ENCODE measurements at regions not wholly inside any gene's neighbourhood (a gene's known extent, or its start where the extent isn't known, plus 50 kb on each side); places are given as distances from the start of the nearest gene placed in this dataset.
A peak's percentile ranks its signal among the peaks of the same experiment; 100 is the strongest.

DNA sequence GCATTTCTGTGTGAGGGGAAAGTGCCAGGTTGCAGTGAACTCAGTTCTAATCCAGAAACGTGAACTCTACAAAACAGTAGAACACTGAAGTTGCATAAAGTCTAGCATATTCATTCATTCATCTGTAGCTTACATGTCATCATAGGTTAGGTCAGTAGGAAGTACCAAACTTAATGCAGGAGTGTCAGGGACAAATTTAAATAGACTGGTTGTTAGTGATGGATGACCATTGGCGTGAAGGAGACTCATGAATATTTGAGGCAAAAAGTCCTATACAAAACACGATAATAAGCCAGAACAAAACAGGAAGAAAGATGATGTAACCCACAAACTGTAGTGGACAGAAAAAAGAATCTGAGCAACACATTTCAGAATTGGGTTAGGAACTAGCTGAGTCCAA lies 592.8 kb upstream of the PCDH10 start:
- ATAC-seq: no peak
- no peak overlapping the region for H3K27ac ChIP-seq (ENCODE audit: low read depth, low read length)
- H4K20me1 ChIP-seq (ENCODE audit: insufficient read depth): no peaks in the 10 kb centered on the region
- H3K79me2 ChIP-seq (ENCODE audit: insufficient read depth, low read length): no peaks in the 10 kb centered on the region
- H3K36me3 ChIP-seq (ENCODE audit: control insufficient read depth in 1 of 2, insufficient read depth in 2 of 2, low read length in 2 of 2): no peaks in the 10 kb centered on the region
- H3K4me3 ChIP-seq (replicated peaks in 1 of 2; ENCODE audit: low read depth in 1 of 2, low read length in 2 of 2): no peak overlapping the region
- H3K9me3 ChIP-seq (ENCODE audit: control insufficient read depth in 1 of 2, insufficient read depth in 1 of 2, low read depth in 1 of 2, low read length in 2 of 2): no peaks in the 10 kb centered on the region
- no peaks in the 10 kb centered on the region for H3K4me1 ChIP-seq (ENCODE audit: control insufficient read depth in 1 of 2, insufficient read depth in 2 of 2, low read length in 2 of 2)
- BruUV-seq (replicated peaks): no TSS peak
- no peaks in the 10 kb centered on the region for H3K9me2 ChIP-seq (ENCODE audit: insufficient read depth)
- ChIA-PET RAD21 (ENCODE audit: low non-redundant PET in 1 of 2, low total read pairs in 2 of 2, uncharacterized antibody in 2 of 2, unreplicated experiment in 2 of 2) (no interaction called here), CTCF (no interaction called here), POLR2A (no interaction called here)
- no peak overlapping the region for H3K4me2 ChIP-seq (ENCODE audit: low read length)
- intact Hi-C loops (cut with micrococcal nuclease): no loop called here
- H2AFZ ChIP-seq (ENCODE audit: low read depth, low read length, poor library complexity, severe bottlenecking): no peak overlapping the region
- H3K9ac ChIP-seq (ENCODE audit: low read length): no peak overlapping the region
- TF ChIP-seq ELF1 (IDR thresholded peaks at IDR 0.05; ENCODE audit: borderline replicate concordance, low read depth): no peak
- H3K27me3 ChIP-seq (ENCODE audit: insufficient read depth, low read length): no peaks in the 10 kb centered on the region
- DNase-seq (ENCODE audit: low read depth, low spot score): no peak

- no peaks in the 10 kb centered on the region for H3K9me3 ChIP-seq (ENCODE audit: control insufficient read depth in 1 of 2, insufficient read depth in 1 of 2, low read depth in 1 of 2, low read length in 2 of 2)
- H3K27me3 ChIP-seq (ENCODE audit: insufficient read depth, low read length): no peaks in the 10 kb centered on the region
- H2AFZ ChIP-seq (ENCODE audit: low read depth, low read length, poor library complexity, severe bottlenecking): peak overlapping the region; percentile 42
- no peaks in the 10 kb centered on the region for H4K20me1 ChIP-seq (ENCODE audit: insufficient read depth)
- H3K4me1 ChIP-seq (ENCODE audit: control insufficient read depth in 1 of 2, insufficient read depth in 2 of 2, low read length in 2 of 2): no peaks in the 10 kb centered on the region
- TF ChIP-seq, protein P1, sequence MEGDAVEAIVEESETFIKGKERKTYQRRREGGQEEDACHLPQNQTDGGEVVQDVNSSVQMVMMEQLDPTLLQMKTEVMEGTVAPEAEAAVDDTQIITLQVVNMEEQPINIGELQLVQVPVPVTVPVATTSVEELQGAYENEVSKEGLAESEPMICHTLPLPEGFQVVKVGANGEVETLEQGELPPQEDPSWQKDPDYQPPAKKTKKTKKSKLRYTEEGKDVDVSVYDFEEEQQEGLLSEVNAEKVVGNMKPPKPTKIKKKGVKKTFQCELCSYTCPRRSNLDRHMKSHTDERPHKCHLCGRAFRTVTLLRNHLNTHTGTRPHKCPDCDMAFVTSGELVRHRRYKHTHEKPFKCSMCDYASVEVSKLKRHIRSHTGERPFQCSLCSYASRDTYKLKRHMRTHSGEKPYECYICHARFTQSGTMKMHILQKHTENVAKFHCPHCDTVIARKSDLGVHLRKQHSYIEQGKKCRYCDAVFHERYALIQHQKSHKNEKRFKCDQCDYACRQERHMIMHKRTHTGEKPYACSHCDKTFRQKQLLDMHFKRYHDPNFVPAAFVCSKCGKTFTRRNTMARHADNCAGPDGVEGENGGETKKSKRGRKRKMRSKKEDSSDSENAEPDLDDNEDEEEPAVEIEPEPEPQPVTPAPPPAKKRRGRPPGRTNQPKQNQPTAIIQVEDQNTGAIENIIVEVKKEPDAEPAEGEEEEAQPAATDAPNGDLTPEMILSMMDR (IDR thresholded peaks at IDR 0.05 in 2 of 3, conservative IDR thresholded peaks at IDR 0.05 in 1 of 3; ENCODE audit: borderline replicate concordance in 1 of 3, insufficient read depth in 1 of 3, low read depth in 2 of 3, low read length in 2 of 3): peak; percentile 12 to 65 (median 55); a peak in 5 of 6 replicates
- TF ChIP-seq RAD21 (IDR thresholded peaks at IDR 0.05; ENCODE audit: low read depth) (peak; percentile 24; the same call in 1 of the 2 replicates), SIN3A (IDR thresholded peaks at IDR 0.05; ENCODE audit: low read depth) (no peak)
- ATAC-seq: peak; percentile 84
- H3K9me2 ChIP-seq (ENCODE audit: insufficient read depth): no peaks in the 10 kb centered on the region
- H3K79me2 ChIP-seq (ENCODE audit: insufficient read depth, low read length): no peaks in the 10 kb centered on the region
- H3K9ac ChIP-seq (ENCODE audit: low read length): no peak overlapping the region
- peak; percentile 26 for DNase-seq (ENCODE audit: low read depth, low spot score)
- H3K36me3 ChIP-seq (ENCODE audit: control insufficient read depth in 1 of 2, insufficient read depth in 2 of 2, low read length in 2 of 2): no peaks in the 10 kb centered on the region
- intact Hi-C loops (cut with micrococcal nuclease): no loop called here
- no TSS peak for BruUV-seq (replicated peaks)
- H3K4me2 ChIP-seq (ENCODE audit: low read length): no peak overlapping the region
- H3K27ac ChIP-seq (ENCODE audit: low read depth, low read length): no peak overlapping the region
- ChIA-PET POLR2A (no interaction called here), CTCF (interaction anchor here (0.6 to 1.8 kb wide), 7 partner anchors 10 to 225 kb away, joined by 3 to 7 read pairs (median 4); no protein-coding TSS in a partner anchor), RAD21 (ENCODE audit: low non-redundant PET in 1 of 2, low total read pairs in 2 of 2, uncharacterized antibody in 2 of 2, unreplicated experiment in 2 of 2) (no interaction called here)
- H3K4me3 ChIP-seq (replicated peaks in 1 of 2; ENCODE audit: low read depth in 1 of 2, low read length in 2 of 2): no peak overlapping the region
Measured at GRCh38 chr4:132557660-132558059, 591.4 kb upstream of the PCDH10 start.
